ENCODE measurements at regions not wholly inside any gene's neighbourhood (a gene's known extent, or its start where the extent isn't known, plus 50 kb on each side); places are given as distances from the start of the nearest gene placed in this dataset.

DNA sequence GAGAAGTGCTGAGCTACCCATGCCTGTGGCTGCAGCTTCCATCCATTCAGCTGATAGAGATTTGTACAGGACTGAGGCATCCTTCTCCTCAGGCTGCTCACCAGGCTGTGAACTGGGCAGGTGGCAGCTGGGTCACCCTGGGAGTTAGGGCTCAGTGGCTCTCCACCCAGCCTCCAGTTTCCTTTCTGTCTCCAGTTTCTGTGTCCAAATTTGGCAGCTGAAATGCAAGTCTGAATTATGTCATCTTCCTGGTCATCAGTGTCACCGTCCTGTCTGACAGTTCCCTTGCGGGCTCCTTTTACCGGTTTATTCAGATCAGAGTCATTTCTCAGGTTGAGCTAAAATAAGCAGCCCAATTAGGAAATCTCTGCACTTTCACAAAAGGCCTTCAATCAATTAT lies 93.3 kb downstream of the EDN1 start:
- DNase-seq = no peak

DNA sequence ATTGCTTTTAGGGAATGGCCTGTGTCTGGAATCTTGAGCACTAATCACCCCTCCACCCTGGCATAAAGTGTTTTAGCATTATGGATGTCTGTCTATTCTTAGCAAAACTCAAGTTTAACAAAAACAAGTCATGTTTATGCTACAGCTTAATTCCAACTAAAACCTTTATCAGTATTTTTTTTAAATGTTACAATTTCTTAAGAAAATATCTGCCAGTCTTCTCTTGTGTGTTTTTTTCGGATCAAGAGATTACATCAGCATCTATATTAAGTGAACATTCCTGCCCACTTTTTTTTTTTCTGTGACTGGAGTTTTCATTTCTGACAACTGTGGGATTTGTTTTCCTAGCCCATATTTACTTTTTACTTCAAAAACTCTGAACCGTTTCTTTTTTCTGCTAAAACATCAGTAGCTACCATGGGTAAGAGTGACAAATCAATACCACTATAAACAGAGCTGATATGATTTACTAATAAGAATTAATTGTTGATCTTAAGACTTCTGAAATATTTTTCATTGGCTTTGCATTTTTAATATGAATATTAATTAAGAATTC lies 94.3 kb downstream of the EDN1 start:
- no peak for DNase-seq

DNA sequence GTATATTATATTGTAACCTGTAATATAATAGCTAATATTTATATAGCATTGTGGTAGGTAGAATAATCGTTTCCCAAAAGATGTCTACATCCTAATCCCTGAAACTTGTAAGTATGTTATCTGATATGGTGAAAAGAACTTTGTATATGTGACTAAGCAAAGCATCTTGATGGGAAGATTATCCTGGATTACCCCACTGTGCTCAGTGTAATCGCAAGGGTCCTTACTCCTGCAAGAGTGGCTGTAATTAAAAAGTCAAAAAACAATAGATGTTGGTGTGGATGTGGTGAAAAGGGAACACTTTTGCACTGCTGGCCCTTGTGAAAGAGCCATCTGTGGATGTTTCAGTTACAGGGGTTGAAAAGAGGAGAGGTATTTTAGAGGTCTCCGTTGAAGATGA lies 95.2 kb downstream of the EDN1 start:
- no peak for DNase-seq

DNA sequence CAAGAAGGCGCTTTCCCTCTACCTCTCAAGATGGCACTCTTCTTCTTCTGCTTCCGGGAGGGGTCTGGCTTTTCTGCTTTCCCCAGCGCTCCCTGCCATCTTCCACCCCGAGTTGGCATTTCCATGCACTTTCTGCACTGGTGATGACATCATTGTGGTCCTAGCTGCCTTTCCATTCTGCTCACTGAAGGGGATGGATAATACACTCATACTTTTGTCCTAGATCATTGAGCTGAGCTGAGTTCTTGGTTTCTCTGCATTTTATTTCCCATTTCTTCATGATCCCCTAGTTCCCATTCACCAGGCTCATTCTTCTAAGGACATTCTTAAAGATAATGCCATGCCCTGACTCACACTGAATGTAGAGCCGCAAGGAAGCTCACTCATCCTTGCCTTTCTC lies 96.7 kb downstream of the EDN1 start:
- DNase-seq = no peak

DNA sequence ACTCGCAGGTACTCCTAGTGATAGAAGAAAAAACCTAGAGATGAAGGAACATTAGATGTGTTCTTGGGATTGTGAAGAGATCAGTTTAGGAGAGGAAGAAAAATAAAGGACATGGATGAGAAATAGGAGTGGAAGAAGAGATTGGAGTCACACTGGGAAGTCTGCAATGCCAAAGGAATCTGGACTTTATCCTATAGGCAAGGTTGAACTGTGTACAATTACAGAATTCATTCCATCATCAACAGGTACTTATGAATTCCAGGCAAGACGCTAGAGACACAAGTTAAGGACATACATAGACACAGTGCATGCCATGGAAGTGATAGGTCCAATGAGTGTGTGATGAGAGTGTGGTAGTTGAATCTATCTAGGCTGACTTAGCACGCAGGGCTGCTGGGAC lies 101.3 kb downstream of the EDN1 start:
- DNase-seq = no peak

DNA sequence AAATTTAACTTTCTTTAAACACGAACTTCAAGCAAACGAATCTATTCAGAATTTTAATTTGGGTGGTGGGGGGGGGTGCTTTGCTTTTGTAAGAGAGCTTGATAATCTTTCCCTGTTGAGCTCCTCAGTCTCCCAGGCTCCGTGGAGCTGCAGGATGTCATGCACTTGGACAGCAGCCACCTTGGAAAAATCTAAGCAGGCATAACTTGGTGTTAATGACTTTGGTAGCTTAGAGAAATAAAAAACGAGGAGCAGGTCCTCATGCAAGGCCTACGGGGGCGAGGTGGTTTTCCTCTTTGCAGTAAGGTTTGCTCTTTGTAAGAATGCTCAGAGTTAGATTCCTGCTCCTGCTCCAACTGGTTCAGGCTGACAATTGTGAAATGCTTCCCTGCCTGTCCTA lies 102.3 kb downstream of the EDN1 start:
- DNase-seq = no peak

DNA sequence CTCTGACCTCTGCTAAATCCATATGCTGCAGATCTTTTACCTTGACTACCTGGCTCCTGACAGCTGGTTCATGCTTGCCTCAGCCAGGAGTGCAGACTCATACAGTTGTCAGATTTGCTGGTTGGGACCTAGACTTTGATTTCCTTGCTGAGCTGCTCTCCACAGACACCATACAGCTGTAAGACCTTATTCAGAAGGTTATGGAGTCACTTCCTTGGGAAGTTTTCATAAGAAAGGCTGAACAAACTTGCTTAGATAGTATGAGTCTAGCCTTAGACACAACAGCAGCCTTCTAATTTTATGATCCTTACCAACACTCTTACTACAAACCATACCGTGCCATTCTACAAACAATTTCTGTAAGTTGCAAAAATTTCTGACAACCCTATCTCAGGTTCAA lies 102.9 kb downstream of the EDN1 start:
- no peak for DNase-seq

DNA sequence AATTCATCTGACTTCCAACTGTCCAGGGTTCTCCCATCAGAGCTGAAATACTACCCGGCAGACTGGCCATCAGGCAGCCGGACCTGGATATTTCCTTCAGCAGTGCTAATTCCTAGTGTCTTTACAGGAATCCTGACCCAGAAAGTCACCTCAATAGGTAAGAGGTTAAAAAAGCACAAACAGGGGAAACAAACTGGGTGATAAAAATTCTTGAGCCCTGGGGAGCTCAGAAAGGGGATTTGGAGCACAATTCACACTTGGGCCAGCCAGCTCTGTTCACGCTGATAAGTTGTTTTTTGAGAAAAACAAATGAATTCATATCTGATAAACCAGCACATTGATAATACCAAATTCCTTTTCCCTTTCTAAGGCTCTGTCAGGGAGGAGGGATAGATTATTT lies 104.0 kb downstream of the EDN1 start:
- no peak for DNase-seq

DNA sequence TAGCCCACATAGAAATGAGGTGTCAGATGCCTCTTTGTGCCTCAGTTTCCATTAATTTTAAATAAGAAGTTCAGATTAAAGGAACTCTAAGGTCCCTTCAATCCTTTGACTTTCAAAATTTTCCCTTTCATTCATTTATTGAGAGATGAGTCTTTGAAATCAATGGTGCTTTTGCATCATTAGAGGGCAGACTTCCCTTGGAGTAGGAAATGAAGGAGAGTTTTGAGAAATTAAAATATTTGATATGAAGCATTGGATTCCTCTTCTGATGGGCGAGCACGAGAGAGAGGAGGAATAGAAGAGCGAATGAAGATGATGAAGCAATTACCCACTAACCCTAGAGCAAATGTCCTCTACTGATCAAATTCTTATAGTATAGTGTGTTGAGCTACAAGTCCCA lies 105.7 kb downstream of the EDN1 start:
- no peak for DNase-seq

DNA sequence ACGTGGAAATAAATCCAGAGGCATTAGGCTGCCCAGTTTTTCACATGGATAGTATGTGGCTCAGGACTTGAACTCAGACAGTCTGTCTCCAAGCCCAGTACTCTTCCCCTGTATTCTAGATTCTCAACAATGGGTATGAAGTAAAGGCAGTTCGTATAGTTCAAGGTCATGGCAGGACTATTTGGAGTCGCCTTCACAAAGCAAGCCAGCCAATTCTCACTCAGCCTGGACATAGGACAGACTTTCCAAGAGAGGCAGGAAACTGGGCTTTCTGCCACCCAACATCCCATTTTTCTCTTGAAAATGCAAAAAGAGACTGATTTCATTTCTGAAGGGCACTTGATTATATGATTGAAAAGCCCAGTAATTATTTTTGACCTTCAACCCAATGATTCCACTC lies 111.0 kb downstream of the EDN1 start:
- no peak for DNase-seq

DNA sequence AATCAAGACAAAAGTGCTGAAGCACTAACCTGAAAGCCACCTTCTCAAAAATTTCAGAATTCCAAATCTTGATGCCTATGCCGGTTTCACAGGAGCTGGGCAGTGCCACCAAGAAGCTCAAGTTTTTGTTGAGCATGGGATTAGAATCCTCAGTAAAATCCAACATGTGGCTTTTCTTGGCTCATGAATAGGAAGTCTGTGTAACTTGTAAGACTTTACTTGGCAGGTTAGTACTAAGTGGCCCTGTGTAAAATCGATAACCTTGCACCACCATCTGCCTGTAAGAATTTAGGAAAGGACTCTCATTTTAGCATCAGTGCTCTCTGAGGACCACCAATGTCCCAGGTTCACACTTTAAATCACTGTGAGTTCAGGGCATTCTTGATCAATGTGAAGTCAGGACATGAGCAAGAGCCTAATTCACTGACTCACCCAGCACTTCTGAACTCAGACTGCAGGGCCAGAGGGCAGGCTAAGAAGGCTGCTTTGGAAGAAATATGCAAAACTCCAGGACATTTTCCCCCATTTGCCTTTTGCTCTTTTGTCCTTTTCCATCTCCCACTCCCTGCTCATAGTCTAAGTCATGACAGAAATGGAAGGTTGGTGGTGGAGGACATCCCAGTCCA lies 113.2 kb downstream of the EDN1 start:
- no peak for DNase-seq

DNA sequence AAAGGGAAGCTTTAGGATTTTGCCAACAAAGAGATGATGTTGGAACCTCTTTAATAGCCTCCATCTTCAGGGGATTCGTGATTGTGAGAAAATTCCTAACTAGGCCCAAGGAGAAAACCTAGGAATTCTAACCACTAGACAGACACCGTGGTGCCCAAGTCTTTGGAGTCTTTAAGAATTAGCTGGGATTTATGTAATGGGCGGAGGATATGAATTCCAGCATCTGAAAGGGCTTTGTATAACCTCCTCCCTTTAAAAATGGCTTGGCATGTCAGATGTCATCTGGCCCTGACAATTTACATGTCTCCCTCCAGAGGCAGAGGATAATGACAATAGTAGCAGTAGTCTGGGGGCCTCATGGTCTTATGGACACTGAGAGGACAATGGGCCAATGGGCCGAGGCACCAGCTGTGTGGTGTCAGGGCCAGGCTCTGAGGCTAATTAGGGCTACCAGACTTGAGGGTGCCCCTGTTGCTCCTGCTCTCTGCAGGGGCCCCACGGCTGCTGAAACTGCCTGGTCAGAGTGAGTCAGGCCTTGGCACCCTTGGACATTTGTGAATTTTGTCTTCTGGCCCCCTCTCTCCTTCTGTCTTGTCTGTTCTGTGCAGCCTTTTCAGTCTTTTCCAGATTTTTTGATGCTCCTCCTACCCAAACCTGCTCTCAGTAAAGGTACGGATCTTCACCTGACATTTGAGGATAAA lies 113.9 kb downstream of the EDN1 start:
- no peak for DNase-seq

DNA sequence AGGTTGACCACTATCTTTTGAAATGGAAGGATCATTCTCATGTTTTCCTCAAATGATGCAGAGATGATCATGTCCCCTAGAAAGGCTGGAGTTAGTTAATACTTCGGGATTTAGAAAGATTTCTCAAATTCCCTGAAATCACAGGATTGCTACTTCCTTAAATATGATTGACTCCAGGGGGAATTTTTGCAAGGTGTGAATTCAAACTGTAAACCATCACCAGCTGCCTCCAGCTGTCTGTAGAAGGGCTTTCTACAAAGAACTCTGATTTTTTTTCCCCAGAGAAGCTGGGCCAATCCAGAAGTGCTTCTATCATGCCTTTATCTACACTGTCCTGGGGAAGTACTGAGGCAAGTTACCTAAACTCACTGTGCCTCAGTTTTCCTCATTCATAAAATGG lies 114.5 kb downstream of the EDN1 start:
- DNase-seq = no peak

DNA sequence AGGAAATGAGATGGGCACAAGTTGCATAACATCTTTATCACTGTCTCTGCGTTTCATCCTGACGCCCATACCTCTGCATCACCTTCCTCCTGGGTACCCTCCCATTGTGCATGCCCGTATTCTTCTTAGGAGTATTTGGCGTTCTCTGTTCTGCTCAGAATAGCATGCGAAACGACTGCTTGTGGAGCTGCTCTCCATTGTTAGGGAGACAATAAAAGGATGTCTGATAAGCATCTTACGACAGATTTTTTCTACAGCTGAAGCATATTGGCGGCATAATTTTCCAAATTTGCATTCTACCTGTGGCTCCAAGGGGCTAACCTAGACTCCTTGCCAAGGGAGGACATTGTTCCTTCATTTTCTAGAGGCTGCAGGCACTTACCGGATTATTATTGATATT lies 118.6 kb downstream of the EDN1 start:
- DNase-seq = no peak

DNA sequence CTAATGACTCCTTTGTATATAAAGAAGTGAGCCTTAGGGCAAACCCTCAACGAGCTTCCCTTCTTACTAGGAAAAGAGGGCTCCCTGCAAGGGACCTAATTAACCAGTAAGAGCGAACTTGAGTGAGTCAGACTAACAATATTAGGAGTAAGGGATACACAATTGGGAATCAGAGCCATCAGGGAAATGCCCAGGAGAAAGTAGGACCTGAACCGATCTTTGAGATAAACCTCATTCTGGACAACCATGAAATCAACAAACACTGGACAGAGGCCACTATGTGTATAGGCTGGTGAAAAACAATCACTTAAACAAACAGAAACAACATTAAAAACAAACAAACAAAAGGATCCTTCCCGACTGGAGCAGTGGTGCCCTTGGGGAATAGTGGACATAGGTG lies 120.8 kb downstream of the EDN1 start:
- DNase-seq = no peak

DNA sequence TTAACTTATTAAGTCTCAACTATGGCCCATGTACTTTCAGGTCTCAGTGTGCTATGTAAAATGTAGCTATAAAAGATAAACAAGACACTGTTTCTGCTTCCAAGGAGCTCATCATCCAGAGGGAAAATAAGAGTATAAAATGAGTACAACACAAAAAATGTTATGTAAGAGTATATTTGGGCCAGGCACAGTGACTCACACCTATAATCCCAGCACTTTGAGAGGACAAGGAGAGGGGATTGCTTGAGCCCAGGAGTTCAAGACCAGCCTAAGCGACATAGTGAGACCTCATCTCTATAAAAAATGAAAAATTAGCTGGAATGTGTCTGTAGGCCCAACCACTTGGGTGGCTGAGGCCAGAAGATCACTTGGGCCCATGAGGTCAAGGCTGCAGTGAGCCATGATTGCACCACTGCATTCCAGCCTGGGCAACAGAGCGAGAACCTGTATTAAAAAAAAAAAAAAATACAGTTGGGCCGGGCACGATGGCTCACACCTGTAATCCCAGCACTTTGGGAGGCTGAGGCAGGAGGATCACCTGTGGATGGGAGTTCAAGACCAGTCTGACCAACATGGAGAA lies 124.0 kb downstream of the EDN1 start:
- DNase-seq = no peak

DNA sequence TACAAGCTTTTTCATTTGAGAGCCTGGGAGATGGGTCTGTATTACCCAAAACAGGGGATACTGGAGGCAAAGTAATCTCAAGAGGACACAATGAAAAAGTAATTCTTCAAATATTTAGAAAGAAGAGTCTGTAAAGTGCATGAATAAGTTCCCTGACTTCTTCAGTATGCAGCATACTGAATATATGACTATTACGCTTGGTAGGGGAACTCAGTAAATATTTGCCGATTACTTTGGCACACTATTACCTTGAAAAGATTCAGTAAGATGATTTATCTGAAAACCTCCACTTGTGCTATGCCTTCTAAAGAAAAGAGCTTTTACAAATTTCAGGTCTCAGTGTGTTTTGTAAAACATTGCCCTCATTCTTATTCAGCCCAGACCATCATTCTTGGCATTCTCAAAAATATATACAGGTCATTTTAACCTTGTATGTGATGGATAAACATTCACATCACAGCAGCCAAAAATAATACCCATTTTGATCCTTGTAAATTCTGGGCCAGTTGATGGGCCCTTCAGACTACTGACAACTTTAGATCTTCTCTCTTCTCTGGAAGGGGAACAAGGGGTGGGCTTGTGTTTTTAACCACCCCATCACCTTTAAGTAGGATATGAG lies 125.9 kb downstream of the EDN1 start:
- no peak for DNase-seq

DNA sequence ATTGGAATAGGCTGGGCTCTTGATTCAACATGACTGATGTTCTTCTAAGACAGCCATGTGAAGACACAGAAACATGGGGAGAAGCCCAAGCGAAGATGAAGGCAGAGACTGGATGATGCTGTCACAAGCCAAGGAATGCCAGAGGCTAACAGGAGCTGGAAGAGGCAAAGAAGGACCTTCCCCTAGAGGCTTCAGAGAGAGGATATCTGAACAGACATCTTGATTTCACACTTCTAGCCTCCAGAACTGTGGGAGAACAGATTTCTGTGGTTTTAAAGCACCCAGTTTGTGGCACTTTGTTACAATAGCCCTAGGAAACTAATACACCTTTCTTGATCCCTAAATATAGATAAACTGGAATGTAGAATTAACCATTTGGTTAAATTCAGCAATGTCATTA lies 127.0 kb downstream of the EDN1 start:
- no peak for DNase-seq

DNA sequence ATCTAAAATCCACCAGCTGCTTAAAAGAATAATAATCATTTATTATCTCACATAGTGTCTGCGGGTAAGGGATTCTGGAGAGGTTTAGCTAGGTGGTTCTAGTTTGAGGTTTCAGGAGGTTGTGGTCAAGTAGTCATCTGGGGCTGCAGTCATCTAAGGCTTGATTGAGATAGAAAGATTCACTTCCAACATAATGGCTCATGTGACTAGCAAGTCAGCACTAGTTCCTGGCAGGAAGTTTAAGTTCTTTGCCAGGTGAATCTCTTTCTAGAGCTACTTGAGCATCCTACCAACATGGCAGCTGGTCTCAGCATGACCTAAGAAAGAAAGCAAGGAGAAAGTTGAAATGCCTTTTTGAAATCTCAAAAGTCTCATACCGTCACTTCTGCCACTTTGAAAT lies 128.8 kb downstream of the EDN1 start:
- no peak for DNase-seq

DNA sequence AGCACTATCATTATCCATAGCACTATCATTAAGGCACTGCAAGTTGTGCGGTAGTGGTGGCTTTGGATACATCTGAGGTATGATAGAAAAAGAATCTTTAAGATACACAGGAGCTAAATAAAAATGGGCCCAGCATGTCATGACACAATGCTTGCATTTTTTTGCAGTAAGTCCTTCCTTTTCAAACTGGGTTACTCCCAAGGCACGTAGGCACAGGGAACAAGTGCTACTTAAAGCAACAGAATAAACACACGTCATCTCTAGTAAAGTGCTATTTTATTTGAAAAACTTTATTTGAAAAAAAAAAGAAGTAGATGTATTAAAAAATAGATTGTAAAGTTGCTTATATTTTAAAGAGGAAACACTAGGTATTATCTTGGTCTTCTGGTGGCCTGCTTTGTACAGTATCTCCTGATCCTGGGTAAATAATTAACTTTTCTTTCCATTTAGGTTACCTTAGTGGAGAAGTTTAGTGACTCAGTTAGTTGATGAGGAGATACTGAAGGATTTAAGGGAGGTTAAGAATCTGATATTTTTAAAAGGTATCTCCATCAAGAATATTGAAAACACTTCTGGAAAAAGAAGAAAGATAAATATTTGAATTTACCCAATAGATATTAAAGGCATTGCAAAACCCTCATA lies 129.6 kb downstream of the EDN1 start:
- DNase-seq = no peak

DNA sequence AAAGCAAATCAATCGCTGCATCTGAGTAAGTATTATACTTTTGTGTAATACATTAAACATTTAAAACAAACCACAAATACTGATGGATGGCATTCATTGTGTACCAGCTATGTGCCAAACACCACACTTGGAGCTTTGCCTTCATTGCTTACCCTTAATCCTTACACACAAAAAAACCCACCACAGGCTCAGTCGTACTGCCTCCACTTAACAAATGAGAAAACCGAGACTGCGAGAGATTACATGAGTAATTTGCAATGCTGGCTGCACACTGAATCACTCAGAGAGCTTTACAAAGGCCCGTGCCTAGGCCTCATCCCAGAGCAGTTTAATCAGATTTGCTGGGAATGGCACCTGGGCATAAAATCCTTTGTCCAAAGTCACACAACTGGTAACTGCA lies 130.5 kb downstream of the EDN1 start:
- no peak for DNase-seq

DNA sequence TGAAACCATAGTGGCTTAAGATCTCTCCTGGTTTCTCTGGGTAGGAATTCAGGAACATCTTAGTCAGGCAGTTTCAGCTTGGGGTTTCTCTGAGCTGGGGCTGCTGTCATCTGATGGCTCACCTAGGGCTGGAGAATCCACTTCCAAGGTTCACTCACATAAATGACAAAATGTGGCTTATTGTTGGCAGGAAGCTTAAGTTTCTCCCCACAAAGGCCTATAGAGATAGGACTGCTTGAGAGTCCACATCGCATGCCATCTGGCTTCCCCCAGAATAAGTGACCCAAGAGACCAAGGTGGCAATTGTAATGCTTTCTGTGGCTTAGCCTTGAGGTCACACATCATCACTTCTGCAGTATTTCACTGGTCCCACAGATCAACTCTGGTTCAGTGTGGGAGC lies 131.4 kb downstream of the EDN1 start:
- DNase-seq = no peak

DNA sequence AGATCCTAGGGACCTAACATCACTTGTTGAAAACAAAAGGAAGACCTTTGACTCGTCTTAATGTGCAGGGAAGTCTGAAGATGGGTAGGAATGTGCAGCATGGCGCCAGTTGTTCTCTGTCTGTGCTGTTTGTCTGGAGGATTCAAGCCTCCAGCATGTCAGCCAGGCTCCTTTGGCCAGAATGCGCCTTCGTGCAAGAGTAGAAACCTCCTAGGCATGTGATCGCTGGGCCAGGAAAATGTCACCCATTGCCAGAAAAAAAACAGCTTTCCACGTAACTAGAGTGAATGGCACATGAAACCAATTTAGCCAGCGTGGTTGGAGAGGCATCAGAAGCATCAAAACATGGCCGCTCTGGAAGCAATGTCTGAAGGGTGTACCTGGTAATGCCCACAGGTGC lies 132.7 kb downstream of the EDN1 start:
- DNase-seq = no peak

DNA sequence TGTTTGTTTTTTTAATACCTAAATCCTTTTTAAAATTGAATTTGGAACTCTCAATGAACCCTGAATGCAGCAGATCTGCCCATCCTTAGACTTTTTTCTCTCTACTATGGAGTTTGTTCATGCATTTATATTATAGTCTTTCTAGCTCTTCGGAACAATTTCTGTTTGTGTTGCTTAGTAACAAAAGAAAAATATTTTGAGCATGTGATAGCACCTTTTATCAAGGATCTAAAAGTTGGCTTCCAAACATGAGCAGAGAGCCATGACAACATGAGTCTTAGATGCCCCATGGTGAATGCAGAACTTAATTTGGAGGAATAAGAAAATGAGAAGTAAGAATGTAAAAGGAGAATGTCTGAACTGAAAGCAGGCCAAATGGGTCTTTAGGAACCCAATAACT lies 133.7 kb downstream of the EDN1 start:
- no peak for DNase-seq

Measured in activated CD8-positive, alpha-beta memory T cell treated with anti-CD3 and anti-CD28 coated beads, Interleukin-2, amount 50 U/mL, for 48 hours (primary cell).